ENCODE measurements at regions not wholly inside any gene's neighbourhood (a gene's known extent, or its start where the extent isn't known, plus 50 kb on each side); places are given as distances from the start of the nearest gene placed in this dataset.

DNA sequence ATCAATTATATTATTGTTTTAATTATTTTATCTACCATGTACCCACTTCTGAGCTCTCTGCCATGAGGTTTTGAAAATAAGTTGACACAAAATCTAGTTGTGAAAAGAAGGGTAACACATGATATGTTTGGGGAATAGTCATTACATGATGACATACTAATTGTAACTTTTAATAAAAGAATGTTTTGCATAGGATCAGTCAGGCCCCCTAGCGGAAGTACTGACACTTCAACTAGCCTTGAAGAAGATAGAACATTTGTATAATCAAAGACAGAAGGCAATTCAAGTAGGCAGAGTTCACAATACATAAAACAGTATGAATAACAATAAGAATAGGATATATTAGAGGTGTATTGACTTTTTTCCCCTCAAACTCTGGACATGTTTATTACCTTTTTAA, 1191.0 kb upstream of the AGA start:
- DNase-seq: no peak

DNA sequence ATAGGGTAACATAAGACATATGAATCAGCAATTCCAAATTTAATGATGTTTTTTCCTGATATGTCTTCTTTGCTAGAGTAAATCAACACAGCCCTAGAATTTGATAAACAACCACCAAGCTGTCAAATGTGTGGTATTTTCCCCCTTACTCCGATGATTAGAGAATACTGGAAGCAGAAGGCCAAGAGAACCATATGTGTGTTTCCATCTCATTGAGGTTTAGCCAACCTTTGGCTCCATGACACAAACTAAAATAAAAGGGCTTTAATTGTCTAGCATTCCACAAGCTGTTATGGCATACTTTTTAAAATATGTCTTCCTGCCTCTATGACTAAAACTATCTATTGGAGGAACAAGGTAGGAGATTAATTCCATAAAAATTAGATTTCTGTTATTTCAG, 1222.4 kb upstream of the AGA start:
- DNase-seq: no peak

DNA sequence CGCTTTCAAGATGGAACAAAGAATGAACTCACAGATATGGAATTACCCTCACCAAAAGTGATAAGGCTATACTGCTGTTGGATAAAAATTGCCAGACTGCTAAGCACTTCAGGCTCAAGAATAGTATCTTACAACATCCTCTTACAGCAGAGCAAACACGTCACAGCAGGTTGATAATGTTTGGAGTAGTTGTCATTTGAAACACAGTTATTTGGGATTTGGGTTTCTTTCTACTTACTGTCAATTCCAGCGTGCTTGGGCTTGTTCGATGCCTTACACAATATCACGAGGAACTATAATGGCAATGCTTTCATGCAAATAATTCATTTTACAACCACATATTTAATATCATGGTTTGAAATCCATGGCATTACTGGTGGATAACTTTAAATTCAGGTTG, 1223.7 kb upstream of the AGA start:
- DNase-seq: no peak

DNA sequence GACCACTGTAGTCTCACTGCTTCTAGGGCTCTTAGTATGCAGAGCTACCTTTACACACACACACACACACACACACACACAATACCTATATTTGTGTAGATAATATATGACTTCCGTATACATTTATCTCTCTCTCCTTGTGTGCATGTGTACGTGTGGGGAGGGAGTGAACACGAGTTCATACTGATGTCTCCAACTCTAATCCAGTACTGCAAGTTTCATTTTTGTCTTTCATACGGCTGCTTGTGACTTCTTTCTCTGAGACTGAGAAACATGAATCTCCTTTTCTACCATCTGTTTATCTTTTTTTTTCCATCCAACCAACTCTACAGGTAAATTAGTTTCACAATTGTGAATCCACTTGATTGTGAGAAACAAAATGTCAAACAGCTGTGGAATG, 1229.5 kb upstream of the AGA start:
- no peak for DNase-seq

GRCh38 chr4:178672512-178672911, 1230.3 kb upstream of the AGA start:
- no peak for DNase-seq

- no peak for DNase-seq
Measured at GRCh38 chr4:178681871-178682270, 1239.6 kb upstream of the AGA start.

DNA sequence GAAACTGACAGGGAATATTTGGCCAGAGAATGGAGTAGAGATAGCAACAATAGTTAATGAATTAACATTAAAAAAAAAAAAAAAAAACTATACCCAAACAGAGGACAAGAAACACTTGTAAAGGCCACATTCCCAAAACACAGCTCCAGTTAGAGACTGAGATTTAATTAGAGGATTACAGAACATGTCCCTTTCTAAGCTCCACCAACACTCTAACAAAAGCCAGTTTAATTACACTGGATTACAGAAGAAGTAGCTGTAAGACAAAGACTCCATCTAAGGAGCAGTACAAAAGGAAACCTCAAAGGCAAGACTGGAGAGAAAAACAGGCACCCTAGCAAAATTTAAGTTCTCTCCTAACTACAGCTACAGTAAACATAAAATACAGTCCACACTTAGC, 1247.7 kb upstream of the AGA start:
- no peak for DNase-seq

GRCh38 chr4:178693816-178694215, 1251.6 kb upstream of the AGA start:
- no peak for DNase-seq

- DNase-seq: no peak
Measured at GRCh38 chr4:178696515-178696914, 1254.3 kb upstream of the AGA start.

GRCh38 chr4:178712486-178712885, 1270.2 kb upstream of the AGA start:
- DNase-seq: no peak

- DNase-seq: no peak
Measured at GRCh38 chr4:178738026-178738425, 1295.8 kb upstream of the AGA start.

GRCh38 chr4:178745203-178745602, 1303.0 kb upstream of the AGA start:
- no peak for DNase-seq

- DNase-seq: no peak
Measured at GRCh38 chr4:178752954-178753525, 1310.8 kb upstream of the AGA start.

DNA sequence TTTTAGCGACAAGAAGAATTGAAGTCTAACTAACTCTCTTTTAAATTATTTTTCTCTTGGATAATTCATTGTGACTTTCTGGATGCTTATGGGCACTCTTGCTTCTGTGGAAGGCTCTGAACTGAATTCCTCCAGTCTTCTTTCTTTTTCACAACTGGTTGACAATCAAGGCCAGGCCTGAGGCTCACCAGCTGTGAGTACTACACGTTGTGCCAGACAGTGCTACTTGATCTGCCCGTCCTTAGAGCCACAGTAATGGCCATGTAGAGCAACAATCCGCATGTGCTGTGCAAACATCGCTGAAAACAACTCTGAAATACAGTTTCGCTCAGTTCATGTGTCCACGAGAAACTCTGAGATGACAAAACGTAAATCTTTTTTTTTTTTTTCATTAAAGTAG, 1336.3 kb upstream of the AGA start:
- DNase-seq: no peak

DNA sequence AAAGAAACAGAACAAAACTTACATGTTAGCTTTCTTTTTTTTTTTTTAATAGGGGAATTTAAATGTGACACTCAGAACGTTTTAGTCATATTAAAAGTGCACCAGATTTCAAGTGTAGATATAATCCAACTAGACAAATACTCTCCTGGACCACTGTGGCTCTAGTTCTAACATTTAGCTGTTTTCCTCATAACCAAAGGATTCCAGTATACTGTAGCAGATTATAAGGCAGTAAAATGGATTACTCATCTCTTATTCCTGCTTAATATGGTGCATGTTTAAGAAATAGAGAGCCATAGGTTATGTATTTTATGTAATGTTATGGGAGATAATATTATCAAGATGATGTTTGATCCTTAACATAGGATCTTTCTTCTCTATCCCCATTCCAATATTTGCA, 1339.5 kb upstream of the AGA start:
- DNase-seq: no peak

DNA sequence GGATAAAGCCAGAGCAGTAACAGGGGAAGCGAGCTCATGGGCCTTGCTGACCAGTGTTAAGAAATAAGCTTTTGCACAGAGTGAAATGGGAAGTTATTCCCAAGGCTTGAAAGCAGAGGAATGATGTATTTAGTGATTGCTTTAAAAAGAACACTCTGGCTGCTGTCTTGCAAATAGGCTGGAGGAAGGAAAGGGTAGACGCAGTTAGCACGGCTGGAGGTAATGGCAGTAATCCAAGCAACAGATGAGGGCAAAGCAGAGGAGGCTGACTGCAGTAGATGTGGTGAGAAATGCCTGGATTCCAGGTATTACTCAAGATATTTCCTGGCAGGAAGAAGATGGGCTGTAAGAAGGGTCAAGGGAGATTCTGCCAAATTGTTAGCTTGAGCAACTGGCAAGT, 1342.3 kb upstream of the AGA start:
- no peak for DNase-seq

DNA sequence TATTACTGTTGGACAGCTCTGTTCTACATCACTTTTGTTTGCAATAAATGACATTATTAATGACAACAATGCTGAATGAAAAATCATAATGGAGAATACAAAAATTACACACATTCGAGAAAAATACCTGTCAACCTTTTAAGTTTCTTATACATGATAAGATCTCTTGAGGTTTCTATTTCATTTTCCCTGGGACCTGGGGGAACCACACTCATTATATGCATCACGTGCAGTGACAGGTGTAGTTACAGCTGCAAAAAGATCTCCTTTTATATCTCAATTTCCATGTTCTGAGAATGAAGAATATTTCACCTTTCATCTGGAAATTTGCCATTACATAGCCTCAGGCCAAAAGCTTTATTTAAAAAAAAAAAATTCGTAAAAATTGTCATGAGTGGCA, 1347.0 kb upstream of the AGA start:
- no peak for DNase-seq

GRCh38 chr4:178799204-178799603, 1357.0 kb upstream of the AGA start:
- no peak for DNase-seq

GRCh38 chr4:178808106-178808505, 1365.9 kb upstream of the AGA start:
- no peak for DNase-seq

DNA sequence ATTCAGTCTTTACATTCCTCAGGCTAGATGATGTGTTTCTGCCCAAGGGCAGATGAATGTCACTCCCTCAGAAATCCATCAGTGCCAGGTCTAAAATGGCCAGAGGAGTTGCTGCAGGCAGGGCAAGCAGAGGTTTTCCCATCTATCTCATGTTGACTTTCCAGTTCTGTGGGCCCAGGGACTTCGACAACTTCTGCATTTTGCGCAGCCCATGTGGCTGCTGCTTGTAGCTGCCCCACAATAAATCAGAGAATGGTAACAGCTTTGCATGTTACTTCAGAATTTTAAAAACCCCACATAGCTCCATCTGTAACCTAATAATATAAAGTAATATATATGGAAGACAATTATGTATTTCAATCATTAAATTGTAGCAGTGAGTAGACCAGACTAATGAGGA, 1367.7 kb upstream of the AGA start:
- no peak for DNase-seq

GRCh38 chr4:178811356-178811755, 1369.1 kb upstream of the AGA start:
- no peak for DNase-seq

DNA sequence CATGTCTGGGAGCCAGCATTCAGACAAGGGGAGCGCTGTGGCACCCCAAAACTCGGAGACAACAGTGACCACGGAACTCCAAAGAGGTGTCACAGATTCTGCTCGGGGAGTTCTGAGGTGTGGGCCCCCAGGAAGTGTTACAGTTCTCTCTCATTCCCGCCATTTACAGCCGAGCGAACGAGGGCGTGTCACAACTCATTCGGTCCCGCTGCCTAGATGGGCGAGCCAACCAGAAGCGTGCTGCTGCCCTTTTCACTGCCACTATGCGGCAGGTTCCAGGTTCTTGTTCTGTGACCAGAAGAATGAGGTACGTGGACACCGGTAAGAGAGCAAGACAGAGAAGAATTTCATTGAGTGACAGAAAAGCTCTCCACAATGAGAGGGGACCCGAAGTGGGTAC, 1370.6 kb upstream of the AGA start:
- no peak for DNase-seq

DNA sequence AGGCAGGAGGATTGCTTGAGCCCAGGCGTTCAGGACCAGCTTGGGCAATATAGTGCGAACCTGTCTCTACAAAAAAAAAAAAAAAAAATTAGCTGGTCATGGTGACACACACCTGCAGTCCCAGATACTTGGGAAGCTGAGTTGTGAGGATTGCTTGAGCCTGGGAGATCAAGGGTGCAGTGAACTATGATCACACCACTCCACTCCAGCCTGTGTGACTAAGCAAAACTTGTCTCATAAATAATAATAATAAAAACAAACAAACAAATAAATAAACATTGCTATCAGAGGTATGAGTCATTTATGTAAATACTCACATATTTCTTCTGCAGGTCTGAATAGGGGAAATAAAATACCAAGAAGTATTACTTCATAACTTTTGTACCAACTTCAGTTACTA, 1372.7 kb upstream of the AGA start:
- no peak for DNase-seq

GRCh38 chr4:178823673-178824295, 1381.5 kb upstream of the AGA start:
- no peak for DNase-seq

DNA sequence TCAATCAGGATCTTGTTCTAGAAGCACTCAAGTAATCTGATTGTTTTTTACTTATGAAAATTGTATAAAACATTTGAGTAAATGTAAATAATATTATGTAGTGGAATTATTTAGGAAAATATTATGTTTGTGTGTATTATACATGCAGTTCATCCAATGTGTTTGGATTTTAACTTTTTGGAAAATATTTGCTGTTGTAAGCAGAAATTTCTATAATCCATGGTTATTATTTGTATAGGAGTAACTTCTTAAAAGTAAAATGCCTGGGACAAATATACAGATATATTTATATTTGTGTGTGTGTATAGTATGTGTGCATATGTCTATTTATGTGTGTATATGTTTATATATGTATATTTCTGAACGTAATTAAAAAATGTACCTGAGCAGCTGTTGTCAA, 1394.6 kb upstream of the AGA start:
- DNase-seq: no peak

- DNase-seq: no peak
Measured at GRCh38 chr4:178838776-178839175, 1396.5 kb upstream of the AGA start.

Measured in activated T-cell treated with anti-CD3 and anti-CD28 coated beads for 4 hours (primary cell).